ENCODE measurements at regions not wholly inside any gene's neighbourhood (a gene's known extent, or its start where the extent isn't known, plus 50 kb on each side); places are given as distances from the start of the nearest gene placed in this dataset.
"Not testable (repeated sequence)": the region's sequence is repeated elsewhere in the genome, so short reads cannot be mapped to it uniquely, and the experiment has no call there.

DNA sequence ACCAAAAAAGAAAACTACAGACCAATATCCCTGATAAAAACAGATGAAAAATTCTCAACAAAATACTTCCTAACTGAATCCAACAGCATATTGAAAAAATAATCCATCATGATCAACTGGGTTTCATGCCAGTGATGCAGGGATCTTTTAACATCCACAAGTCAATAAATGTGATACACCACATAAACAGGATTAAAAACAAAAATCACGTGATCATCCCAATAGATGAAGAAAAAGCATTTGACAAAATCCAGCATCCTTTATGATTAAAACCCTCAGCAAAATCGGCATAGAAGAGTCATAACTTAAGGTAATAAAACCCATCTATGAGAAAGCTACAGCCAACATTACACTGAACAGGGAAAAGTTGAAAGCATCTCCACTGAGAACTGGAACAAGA is 107.5 kb downstream of the DCLK3 start:
- DNase-seq: no peak

DNA sequence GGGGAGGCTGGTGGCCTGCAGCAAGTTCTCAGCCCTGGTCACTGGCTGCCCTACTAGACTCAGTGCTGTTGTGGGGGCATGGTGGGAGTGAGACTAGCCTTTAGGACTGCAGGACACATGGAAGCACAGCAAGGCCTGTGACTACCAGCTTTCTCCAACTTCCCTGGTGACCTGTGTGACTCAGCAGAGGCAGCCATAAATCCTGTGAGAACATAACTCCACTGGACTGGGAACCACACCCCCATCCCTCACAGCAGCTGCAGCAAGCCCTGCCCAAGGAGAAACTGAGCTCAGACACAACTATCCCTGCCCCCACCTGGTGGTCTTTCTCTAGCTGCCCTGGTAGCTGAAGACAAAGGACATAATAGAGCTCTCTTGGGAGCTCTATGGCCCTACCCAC is 111.3 kb downstream of the DCLK3 start:
- DNase-seq: no peak

DNA sequence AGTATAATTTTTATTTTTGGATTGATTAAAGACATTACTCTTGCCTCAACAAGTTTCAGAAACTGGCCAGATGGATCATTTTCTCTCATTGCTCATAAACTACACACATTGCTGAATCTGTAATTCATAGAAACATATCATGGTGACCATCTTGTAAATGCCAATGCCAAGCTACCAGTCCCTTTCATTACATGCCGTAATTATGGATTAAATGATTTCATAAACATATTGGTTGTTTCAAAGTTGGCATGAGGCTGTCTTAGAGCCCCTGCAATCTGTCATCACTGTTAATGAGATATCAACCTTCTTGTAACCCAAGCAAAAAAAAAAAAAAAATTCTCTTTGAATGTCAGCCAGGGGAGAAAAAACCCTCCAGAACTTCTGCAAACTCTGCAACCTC is 112.2 kb downstream of the DCLK3 start:
- DNase-seq: no peak

DNA sequence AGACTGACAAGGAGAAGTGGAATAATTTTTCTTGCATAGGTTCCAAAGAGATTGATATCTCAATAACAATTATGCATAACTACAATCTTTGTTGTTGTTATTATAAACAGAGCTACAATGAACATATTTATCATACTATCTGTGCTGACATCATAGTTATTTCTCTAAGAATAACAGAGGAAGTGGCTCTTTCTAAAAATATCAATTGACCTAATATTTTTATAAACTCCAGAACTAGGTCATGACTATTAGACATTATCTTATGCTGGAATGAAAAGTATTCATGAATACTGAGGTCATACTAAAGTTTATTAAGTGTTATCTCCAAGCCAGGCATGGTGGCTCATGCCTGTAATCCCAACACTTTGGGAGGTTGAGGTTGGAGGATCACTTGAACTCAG is 114.1 kb downstream of the DCLK3 start:
- DNase-seq: no peak

DNA sequence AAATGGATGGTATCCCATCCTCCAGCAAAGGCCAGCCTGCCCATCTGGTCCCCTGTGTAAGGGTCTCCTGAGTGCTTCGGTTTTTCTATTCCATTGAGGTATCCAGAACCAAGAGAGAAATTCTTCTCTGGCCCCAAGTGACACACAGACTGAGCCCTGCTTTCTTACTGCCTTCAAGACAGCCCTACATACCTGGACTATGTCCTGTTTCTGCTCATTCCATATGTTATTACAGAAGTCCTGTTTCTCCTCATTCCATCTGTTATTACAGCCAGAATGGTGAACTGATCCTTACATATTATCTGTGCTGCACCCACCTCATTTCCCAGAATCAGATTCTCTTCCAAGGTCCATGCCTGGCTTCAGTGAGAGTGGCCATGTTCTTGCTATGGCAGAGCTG is 115.2 kb downstream of the DCLK3 start:
- no peak for DNase-seq

DNA sequence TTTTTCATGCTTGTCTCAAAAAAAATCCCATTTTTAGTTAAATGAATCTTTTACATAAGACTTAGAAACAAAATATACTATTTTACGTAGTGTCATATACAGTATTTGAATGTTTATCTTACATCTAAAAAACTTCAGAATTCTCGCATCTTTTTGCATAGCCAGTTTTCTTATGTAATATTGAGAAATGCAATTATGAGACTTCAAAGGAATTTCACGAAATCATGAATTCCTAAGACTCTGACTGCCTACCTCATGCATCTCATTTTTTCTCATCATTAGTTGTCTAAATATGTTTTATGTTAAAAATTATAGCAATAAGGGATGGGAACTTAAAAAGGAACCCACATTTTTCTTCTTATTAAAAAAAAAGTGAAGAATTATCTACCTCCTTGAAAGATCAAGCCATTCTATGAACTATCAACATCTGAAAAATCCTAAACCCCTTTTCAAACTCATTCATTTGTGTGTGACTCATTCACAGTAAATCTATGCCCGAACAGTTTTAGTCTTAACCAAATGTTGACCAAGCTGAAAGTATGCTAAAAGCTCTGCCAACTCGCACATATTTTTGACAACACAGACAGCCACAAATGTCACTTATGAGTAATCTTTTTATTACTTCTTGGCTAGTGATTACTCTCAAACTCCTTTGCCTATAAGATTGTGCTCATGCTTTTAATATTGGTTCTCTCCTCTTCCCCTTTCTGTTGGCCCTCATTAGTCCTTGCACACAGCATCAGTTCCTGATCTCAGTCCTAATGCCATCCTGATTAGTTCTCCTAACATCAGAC is 115.9 kb downstream of the DCLK3 start:
- no peak for DNase-seq

DNA sequence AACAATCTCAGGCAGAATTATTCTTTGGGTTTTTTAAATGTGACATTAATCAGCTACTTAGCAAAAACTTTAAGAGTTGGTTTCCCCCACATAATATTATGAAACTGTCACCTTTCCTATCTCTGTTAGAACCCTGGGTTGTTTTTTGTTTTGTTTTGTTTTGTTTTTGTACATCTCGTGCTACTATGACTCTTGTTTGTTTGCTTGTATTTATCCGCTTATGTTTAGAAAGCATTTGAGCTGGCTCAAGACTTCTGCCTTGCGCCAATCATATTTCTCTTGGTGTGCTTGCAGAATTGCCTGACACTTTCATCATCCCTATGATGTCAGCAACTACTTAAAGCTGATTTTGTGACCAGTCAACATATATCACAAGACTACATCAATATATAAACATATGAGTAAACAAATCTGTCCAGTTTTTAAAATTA is 116.9 kb downstream of the DCLK3 start:
- DNase-seq: no peak

DNA sequence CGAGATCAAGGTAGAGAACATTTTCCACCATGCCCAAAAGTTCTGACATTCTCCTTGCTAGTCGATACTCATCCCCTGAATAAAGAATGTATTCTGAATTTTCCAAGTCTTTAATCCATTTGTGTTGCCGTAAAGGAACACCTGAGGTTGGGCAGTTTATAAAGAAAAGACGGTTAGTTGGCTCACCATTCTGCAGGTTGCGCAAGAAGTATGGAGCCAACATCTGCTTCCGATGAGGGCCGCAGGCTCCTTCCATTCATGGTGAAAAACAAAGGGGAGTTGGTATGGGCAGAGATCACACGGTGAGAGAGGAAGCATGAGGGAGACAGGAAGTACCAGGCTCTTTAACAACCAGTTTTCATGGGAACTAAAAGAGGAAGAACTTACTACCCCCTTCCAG is 121.2 kb downstream of the DCLK3 start:
- no peak for DNase-seq

DNA sequence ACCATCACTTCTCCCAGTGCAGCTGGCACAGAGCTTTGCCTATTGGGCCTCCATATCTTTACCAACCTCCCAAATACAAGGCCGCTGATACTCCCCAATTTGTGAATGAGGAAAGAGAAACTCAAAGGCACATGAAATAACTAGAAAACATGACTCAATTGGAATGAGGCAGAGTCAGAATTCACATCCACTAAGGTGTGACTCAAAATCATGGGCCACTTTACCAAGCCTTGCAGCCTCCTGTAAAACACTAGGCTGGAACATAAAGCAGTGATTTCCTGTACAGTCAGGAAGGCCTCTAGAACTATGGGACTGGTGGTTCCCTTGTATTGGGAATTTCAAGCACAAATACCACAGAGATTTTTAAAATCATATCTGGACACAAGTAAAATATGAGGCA is 128.6 kb downstream of the DCLK3 start:
- no peak for DNase-seq

DNA sequence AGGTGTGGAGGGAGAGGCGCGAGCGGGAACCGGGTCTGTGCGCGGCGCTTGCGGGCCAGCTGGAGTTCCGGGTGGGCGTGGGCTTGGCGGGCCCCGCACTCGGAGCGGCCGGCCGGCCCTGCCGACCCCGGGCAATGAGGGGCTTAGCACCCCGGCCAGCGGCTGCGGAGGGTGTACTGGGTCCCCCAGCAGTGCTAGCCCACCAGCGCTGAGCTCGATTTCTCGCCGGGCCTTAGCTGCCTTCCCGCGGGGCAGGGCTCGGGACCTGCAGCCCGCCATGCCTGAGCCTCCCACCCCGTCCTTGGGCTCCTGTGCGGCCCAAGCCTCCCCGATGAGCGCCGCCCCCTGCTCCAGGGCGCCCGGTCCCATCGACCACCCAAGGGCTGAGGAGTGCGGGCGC is 130.5 kb downstream of the DCLK3 start:
- DNase-seq: not testable (repeated sequence)

DNA sequence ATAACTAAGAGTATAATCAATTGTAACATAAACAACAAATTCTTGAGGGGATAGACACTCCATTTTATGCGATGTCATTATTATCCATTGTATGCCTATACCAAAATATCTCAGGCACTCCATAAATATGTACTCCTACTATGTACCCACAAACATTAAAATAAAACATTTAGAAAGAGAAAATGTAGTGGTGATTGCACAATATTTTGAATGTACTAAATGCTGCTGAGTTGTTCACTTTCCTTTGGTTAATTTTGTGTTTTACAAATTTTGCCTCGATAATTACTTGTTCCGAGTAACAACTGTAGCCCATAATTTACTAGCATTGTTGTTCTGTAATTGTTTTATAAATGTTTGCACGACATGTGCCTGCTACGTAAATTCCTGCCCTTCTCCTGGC is 131.3 kb downstream of the DCLK3 start:
- no peak for DNase-seq

DNA sequence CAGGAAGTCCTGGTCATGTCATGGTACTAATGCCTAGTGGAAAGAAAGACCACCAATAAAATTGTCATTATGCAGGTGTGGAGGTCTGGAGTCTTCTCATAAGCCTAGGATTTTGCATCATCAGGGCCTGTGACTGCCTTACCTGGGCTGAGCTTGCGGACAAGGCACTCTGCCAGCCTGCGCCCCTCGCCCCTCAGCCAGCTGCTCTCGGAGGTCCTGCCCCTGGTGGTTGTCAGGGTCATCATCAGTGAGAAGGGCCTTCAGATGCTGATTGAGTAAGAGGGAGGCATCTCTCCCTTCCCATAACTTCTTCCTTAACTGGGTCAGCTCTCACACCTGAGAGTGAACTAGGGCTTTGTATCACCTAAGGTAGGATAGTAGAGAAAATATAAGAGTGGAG is 132.8 kb downstream of the DCLK3 start:
- DNase-seq: no peak

DNA sequence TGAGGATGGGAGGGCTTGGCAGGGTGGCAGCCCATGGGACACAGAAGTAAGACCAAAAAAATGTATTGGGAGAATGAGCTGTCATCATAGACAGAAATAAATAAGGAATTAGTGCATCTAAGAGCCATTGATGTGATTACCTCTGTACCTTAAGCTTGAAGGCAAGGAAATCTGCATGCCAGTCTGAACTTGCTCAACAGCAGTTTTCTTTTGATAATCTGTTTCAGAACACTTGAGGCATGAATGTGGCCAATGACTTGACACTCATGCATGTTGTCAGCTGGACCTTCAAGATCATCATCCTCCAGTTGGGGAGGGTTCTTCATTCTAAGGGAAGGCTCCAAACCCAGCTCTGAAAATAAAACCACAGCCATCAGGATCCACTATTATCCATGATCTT is 148.5 kb downstream of the DCLK3 start:
- DNase-seq: no peak

DNA sequence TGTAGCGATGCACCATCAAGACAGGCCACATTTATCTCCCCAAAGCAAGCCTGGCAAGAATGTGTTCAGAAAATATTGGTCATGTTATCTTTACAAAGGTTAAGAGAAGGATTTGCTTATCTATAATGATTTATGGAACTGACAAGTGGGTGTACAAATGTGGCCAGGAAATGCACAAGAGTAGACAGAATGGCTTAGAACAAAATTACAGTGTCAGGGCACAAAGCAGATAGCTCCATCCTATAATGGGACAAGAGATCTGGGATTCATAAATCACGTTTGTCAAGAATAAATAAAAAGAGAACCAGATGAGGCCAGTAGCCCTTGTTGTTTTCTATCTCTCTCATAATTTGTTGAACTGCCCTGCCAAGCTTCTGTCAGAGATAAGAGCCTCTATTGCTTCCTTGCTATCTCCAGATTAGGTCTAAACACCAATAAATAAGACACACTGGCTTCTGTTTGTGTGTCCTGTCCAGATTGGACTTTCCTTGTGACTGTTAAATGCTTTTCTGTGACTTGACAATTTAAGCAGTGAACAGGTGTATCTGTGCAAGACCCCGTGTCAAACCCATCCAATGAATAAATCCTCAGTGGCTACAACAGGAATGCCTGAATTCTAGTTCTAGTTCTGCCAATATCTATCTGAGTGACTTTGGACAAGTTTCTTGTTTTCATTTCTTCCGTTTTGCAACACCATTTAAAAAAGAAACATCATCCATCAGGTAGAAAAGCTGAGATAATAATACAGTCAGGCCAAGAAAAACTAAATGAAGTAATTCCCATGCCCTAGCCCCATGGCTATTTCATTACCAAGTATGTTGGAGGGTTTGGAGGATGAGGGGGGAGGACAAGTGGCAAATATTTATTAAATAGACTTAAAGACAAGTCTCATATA is 157.2 kb downstream of the DCLK3 start:
- peak; percentile 2 for DNase-seq

DNA sequence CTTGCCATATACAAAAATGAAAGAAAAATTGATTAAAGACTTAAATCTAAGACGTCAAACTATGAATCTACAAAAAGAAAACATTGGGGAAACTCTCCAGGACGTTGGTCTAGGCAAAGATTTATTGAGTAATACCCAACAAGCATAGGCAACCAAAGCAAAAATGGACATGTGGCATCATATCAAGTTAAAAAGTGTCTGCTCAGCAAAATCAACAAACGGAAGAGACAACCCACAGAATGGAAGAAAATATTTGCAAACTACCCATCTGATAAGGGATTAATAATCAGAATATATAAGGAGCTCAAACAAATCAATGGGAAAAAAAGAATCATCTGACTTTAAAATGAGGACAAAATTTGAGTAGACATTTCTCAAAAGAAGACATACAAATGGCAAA is 160.9 kb downstream of the DCLK3 start:
- no peak for DNase-seq

DNA sequence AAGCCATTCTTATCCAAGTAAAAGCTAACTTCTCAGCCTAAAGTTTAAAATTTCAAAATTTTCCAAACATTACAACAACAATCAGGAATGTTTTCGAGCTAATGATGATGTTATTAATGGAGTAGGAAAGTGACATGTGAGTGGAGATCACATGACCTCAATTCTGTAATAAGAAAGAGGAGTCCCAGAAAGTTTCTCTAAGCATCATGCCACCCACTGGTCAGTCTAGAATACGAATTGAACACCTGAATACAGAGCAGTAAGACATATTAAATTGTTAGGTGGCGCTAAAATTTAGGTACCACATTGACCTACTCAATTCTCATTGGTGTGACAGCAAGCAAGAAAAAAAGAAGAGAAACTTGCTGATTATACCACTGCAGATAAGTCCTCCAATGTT is 163.9 kb downstream of the DCLK3 start:
- DNase-seq: no peak
